ENCODE measurements at regions not wholly inside any gene's neighbourhood (a gene's known extent, or its start where the extent isn't known, plus 50 kb on each side); places are given as distances from the start of the nearest gene placed in this dataset.

DNA sequence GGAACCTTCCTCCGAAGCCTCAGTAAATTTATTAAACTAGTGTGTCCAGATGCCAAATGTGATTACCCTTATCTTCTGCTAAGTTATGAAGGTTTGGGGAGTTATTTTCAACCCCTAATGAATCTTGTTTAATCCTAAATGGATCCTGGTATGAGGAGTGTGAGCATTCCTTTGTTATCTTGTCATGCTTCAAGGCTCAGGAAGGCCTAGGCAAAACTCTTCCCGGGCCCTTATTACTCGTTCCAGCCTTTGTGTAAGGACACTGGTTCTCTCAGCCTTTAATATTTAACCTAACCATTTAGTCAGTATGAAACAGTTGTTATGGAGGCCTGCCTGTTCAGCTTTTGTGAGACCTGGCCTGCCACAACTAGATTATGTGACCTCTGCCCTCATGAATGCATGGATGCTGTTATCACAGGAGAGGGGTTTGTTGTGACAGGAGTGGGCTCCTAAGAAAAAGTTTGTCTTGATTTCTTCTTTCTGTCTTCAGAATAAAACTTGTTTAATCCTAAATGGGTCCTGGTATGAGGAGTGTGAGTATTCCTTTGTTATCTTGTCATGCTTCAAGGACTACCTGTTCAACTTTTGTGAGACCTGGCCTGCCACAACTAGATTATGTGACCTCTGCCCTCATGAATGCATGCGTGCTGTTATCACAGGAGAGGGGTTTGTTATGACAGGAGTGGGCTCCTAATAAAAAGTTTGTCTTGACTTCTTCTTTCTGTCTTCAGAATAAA lies 181.7 kb downstream of the SLC39A8 start:
- H3K27ac ChIP-seq (ENCODE audit: insufficient read depth, low read depth, low read length), result no peak overlapping the region
- dilution Hi-C loops (cut with MboI; ENCODE audit: extremely low pct_ligation_motif_present, low sequenced_read_pairs) (no loop called here), intact Hi-C loops (cut with micrococcal nuclease) (no loop called here)
- no peaks in the 10 kb centered on the region for H3K79me2 ChIP-seq (ENCODE audit: control insufficient read depth, insufficient read depth, low read length)
- DNase-seq (ENCODE audit: low read depth, low spot score) (no peak), FAIRE-seq (no peak)
- H3K9me3 ChIP-seq (replicated peaks; ENCODE audit: control insufficient read depth, insufficient read depth, low read length), result no peaks in the 10 kb centered on the region
- H3K36me3 ChIP-seq (ENCODE audit: control insufficient read depth in 2 of 2, extremely low read depth in 1 of 2, insufficient read depth in 2 of 2, low read length in 2 of 2), result no peaks in the 10 kb centered on the region
- no TSS peak for BruUV-seq (replicated peaks)
- H3K9me1 ChIP-seq (replicated peaks; ENCODE audit: control insufficient read depth, extremely low read depth, insufficient read depth, low read length), result no peaks in the 10 kb centered on the region
- no peak overlapping the region for H3K4me2 ChIP-seq (ENCODE audit: insufficient read depth, low read length)
- no peak overlapping the region for H2AFZ ChIP-seq (ENCODE audit: low read depth, low read length)
- no peak for TF ChIP-seq POLR2A (IDR thresholded peaks at IDR 0.05; ENCODE audit: low read depth, low read length)
- TF ChIP-seq JUN (IDR thresholded peaks at IDR 0.05; ENCODE audit: borderline replicate concordance, insufficient read depth, insufficient read length, low read depth), result no peak
- H3K4me1 ChIP-seq (ENCODE audit: control insufficient read depth, extremely low read depth, insufficient read depth, low read length), result no peaks in the 10 kb centered on the region
- H4K20me1 ChIP-seq (replicated peaks; ENCODE audit: control insufficient read depth, extremely low read depth, insufficient read depth, low read length), result no peaks in the 10 kb centered on the region
- H3K4me3 ChIP-seq (replicated peaks in 1 of 3; ENCODE audit: insufficient read depth in 1 of 3, low read depth in 1 of 3, low read length in 3 of 3), result no peak overlapping the region
- ChIA-PET CTCF (no interaction called here), POLR2A (no interaction called here)
- H3K27me3 ChIP-seq (ENCODE audit: control insufficient read depth in 2 of 2, insufficient read depth in 2 of 2, low read length in 2 of 2), result no peaks in the 10 kb centered on the region
- no peak overlapping the region for H3K9ac ChIP-seq (replicated peaks; ENCODE audit: extremely low read depth, insufficient read depth, low read length)

DNA sequence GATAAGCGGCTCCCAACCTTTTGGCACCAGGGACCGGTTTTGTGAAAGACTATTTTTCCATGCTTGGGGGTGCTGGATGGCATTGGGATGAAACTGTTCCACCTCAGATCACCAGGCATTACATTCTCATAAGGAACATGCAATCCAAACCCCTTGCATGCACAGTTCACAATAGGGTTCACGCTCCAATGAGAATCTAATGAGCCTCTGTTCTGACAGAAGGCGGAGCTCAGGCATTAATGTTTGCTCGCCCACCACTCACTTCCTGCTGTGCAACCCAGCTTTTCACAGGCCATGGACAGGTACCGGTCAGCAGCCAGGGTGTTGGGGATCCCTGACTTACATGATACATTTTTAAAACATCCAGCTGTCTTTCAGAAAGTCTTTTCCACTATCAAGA lies 187.3 kb downstream of the SLC39A8 start:
- Histone ChIP-seq H3K36me3 (ENCODE audit: control insufficient read depth in 2 of 2, extremely low read depth in 1 of 2, insufficient read depth in 2 of 2, low read length in 2 of 2) (no peaks in the 10 kb centered on the region), H3K9ac (replicated peaks; ENCODE audit: extremely low read depth, insufficient read depth, low read length) (no peak overlapping the region), H3K4me1 (ENCODE audit: control insufficient read depth, extremely low read depth, insufficient read depth, low read length) (no peaks in the 10 kb centered on the region), H3K9me1 (replicated peaks; ENCODE audit: control insufficient read depth, extremely low read depth, insufficient read depth, low read length) (no peaks in the 10 kb centered on the region), H3K79me2 (ENCODE audit: control insufficient read depth, insufficient read depth, low read length) (no peaks in the 10 kb centered on the region), H3K9me3 (replicated peaks; ENCODE audit: control insufficient read depth, insufficient read depth, low read length) (no peaks in the 10 kb centered on the region), H3K4me3 (replicated peaks in 1 of 3; ENCODE audit: insufficient read depth in 1 of 3, low read depth in 1 of 3, low read length in 3 of 3) (no peak overlapping the region), H3K4me2 (ENCODE audit: insufficient read depth, low read length) (no peak overlapping the region), H3K27ac (ENCODE audit: insufficient read depth, low read depth, low read length) (no peak overlapping the region), H4K20me1 (replicated peaks; ENCODE audit: control insufficient read depth, extremely low read depth, insufficient read depth, low read length) (no peaks in the 10 kb centered on the region), H3K27me3 (ENCODE audit: control insufficient read depth in 2 of 2, insufficient read depth in 2 of 2, low read length in 2 of 2) (no peaks in the 10 kb centered on the region), H2AFZ (ENCODE audit: low read depth, low read length) (no peak overlapping the region)
- no peak for FAIRE-seq
- ChIA-PET CTCF (interaction anchor here (2.0 kb wide), 1 partner anchor 26 kb away, joined by 4 read pairs; no protein-coding TSS in a partner anchor), POLR2A (no interaction called here)
- intact Hi-C loops (cut with micrococcal nuclease), result no loop called here
- no peak for DNase-seq (ENCODE audit: low read depth, low spot score)
- no TSS peak for BruUV-seq (replicated peaks)
- TF ChIP-seq EZH2 (IDR thresholded peaks at IDR 0.05; ENCODE audit: borderline replicate concordance, low read depth, low read length, severe bottlenecking) (no peak), MYC (IDR thresholded peaks at IDR 0.05; ENCODE audit: low read depth, low read length) (no peak), GATA2 (IDR thresholded peaks at IDR 0.05; ENCODE audit: insufficient read depth, insufficient read length, low read depth, low read length) (no peak), POLR2AphosphoS5 (IDR thresholded peaks at IDR 0.05; ENCODE audit: insufficient read depth, low read depth, low read length) (no peak), FOS (IDR thresholded peaks at IDR 0.05; ENCODE audit: borderline replicate concordance, insufficient read depth, low read length) (no peak), POLR2A (IDR thresholded peaks at IDR 0.05; ENCODE audit: low read depth, low read length) (no peak)
- TF ChIP-seq, protein P1, sequence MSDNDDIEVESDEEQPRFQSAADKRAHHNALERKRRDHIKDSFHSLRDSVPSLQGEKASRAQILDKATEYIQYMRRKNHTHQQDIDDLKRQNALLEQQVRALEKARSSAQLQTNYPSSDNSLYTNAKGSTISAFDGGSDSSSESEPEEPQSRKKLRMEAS (IDR thresholded peaks at IDR 0.05; ENCODE audit: insufficient read depth, insufficient read length), result no peak
- TF ChIP-seq, protein P2, sequence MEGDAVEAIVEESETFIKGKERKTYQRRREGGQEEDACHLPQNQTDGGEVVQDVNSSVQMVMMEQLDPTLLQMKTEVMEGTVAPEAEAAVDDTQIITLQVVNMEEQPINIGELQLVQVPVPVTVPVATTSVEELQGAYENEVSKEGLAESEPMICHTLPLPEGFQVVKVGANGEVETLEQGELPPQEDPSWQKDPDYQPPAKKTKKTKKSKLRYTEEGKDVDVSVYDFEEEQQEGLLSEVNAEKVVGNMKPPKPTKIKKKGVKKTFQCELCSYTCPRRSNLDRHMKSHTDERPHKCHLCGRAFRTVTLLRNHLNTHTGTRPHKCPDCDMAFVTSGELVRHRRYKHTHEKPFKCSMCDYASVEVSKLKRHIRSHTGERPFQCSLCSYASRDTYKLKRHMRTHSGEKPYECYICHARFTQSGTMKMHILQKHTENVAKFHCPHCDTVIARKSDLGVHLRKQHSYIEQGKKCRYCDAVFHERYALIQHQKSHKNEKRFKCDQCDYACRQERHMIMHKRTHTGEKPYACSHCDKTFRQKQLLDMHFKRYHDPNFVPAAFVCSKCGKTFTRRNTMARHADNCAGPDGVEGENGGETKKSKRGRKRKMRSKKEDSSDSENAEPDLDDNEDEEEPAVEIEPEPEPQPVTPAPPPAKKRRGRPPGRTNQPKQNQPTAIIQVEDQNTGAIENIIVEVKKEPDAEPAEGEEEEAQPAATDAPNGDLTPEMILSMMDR (IDR thresholded peaks at IDR 0.05; ENCODE audit: extremely low read depth in 1 of 2, insufficient read depth in 1 of 2, low read depth in 1 of 2, low read length in 2 of 2), result no peak
- dilution Hi-C loops (cut with MboI; ENCODE audit: extremely low pct_ligation_motif_present, low sequenced_read_pairs), result no loop called here
